SW480 (cell line): ENCODE measurements at regions not wholly inside any gene's neighbourhood (a gene's known extent, or its start where the extent isn't known, plus 50 kb on each side); places are given as distances from the start of the nearest gene placed in this dataset.

ENCODE experiments used
- DNase-seq: peaks from one replicate; pipeline ENCODE4 v3.0.0-alpha.2; 2016; ENCODE audit warnings: low spot score

DNA sequence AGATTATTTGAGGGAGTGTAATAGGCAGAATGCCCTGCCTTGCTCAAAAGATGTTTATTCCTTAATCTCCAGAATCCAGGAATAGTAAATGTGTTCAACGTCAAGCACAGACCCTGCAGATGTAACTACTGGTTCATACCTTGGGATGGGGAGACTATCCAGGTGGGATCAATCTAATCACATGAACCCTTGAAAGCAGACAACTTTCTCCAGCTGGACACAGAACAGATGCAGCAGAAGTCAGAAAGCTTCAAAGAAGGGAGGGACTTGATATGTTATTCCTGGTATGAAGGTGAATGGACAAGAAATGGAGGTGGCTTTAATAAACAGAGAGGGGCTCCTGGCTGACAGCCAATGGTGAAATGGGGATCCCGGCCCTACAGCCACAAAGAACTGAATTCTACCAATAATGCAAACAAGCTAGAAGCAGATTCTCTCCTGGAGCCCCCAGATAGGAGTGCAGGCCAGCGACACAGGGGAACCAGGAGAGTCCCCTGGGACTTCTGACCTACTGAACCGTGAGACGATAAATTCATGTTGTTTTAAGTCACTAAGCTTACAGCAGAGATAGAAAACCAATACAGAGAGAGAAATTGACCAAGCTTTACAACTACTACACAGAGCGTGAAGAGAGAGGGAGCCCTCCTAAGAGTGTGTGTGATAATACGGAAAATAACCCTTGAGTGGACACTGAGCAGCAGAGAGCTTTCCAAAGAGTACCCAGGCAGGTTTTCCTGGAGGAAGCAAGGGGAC, 133.5 kb upstream of the TMEM132C start:
- DNase-seq: no peak

DNA sequence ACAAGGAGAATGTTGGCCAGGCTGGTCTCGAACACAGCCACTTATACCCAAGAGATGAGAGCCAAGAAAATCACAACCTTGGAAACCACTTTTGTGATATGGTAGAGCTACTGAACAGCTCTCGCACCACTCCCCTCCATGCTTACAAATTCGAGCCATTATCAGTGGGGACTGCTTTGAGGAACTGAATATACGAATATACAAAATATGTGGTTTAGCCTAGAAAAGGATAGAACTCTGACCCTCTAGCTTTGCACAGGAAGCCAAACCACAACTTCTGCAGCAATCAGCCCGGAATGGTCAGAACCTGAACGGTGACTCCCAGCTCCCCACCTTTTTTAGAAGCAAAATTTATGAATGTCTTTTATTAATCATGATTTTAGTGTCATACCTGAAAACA, 129.8 kb upstream of the TMEM132C start:
- no peak for DNase-seq

DNA sequence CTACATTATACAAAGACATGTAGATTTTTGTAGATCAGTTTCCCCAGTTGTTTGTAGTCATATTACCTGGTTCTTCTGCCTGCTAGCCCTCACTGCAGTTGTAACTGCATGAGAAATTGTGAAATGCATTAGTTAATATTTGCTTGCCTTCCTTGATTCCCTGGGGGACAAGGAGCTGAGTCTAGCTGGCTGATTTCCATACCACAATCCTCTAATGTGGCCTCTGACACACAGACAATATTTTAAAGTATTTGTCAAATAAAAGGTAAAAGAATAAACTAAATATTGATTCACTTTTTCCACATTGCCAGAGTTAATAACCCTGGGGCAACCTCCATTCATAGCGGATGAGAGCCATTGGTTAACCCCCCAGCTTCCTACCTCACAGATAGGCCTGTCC, 128.8 kb upstream of the TMEM132C start:
- no peak for DNase-seq

DNA sequence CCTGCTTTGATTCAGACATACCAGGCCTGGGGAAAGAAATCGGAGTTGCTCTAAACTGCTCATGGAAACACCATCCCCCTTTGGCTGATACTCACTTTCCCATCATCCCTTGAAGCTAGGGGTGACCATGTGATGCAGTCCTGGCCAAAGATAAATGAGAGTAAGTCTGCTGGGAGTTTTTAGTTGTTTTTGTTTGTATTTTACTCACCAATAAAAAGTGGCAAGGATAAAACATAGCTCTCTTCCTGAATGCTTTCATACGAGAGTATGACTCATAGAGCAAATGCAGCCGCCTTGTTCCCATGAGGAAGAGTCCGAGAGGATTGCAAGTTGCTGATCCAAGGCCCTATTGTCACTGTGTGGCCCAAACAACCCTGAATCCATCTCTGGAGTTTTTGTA, 126.4 kb upstream of the TMEM132C start:
- DNase-seq: peak; percentile 14

DNA sequence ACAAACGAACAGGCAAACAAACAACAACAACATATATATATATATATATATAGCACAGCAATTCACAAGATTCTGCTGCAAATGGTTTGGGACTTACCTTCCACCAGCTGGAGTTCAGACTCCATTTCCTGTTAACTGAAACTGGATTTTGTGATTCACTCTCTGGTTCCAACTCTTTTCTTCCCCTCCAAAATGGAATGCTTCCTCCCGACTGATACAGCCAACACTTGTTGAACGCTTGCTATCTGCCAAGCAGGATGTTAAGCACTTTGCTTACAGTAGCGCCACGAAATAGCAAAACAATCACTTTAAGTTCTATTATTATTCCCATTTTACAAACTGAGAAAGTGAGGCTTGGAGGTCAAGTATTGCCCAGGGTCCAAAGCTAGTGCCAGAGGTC, 116.0 kb upstream of the TMEM132C start:
- DNase-seq: no peak

DNA sequence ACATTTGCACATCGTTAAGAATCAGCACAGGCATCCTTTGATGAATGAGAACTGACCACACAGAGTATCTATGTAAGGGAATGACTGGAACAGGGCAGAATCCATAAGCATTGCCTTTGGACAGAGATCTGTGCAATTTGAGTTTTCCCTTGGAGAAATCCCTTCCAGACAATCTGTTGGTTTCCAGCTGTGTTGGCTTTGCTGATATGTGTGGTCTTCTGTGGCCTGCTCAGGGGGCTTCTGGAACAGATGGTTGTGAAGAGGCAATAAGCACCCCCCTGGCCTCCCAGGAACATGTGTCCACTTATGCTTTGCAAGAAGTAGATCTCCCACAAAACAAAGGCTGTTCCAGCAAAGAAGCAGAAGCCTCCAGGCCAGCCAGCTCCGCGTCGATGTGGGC, 111.4 kb upstream of the TMEM132C start:
- no peak for DNase-seq

DNA sequence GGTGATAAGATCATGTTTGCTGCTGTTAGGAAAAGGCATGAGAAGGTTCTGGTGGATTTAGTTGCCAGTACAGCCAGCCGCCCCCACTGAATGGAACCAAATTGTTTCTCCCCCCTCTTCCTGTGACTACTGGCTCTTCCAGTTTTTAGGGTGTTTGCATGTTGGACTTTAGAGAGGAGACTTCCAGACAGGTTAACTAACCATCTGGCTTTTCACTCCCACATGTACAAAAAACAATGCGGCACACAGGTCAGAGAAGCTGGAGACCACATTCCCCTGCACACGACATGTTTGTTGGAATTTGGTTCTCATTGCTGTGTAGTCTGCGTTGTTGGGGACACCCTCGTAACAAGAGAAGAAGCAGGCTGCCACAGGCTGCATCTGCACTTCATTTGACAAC, 103.9 kb upstream of the TMEM132C start:
- no peak for DNase-seq

DNA sequence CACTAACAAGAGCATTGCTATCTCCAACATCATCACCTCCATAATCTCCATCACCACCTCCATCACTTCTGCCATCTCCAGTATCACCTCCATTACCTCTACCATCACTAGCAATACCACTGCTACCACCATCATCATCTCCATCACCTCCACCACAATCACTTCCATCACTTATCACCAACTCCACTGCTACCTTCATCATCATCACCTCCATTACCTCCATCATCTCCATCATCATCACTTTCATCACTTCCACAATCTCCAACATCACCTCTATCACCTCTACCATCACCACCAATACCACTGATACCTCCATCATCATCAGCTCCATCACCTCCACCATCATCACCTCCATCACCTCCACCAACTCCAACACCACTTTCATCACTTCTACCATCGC, 102.4 kb upstream of the TMEM132C start:
- no peak for DNase-seq

DNA sequence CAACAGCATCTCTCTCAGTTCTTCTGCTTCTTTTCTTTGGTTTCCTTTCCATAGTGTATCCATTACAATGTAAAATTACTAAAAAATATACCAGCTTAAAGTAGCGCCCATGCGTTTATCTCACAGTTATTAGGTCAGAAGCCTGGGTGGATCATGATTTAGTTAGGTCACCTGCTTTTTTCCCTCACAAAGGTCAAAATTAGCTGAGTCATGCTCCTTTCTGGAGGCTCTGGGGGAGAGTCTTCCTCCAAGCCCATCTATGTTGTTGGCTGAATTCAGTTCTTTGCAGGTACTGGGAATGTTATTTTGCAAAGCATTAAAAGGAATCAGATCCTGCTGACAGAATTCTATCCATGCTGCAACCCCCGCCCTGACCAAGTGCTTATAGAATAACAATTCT, 101.6 kb upstream of the TMEM132C start:
- no peak for DNase-seq

DNA sequence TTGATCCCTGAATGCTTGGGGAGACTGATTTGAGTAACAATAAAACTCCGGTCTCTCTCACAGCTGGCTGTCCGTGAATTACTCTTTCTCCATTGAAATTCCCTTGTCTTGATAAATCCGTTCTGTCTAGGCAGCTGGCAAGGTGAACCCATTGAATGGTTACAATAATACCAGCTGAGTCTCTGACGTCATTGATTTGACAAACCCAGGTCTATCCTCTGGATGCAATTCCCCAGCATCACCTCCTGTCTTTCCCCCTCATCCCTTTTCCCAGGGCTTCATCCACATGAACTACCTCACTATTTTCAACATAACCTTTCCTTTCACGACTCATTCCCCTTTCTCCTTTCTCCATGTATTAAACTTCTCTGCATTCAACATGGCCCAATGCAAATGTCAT, 98.7 kb upstream of the TMEM132C start:
- no peak for DNase-seq

DNA sequence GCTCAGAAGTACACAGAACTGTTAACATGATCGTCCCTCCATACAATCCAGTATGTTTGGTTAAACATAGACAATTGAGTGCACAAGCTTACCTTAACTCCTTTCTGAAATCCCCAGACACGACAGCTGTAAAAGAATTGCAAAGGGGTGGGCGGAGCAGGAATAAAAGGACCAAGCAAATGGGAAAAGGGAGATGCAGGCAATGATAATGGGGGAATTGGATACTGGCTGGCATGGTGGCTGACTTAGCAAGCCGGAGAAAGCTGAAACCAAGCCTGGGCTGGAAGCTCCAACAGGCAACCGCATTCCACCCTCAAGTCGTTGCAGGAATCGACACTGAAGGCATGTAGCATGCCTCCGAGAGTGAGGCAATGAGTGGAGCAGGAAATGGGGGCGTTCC, 96.8 kb upstream of the TMEM132C start:
- no peak for DNase-seq

DNA sequence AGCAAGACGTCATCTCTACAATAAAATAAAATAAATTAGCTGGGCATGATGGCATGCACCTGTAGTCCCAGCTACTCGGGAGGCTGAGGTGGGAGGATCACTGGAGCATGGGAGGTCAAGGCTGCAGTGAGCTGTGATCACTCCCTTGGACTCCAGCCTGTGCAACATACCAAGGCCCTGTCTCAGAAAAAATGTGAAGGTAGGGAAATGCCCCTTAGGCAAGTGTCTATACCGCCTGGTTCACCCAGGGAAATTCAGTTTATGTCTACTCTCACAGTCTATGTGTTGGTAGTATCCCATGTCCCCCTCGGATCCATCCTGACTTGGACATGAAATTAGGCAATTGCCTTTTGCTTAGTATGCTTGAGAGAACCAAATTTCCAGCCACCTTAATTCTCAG, 88.4 kb upstream of the TMEM132C start:
- DNase-seq: no peak

DNA sequence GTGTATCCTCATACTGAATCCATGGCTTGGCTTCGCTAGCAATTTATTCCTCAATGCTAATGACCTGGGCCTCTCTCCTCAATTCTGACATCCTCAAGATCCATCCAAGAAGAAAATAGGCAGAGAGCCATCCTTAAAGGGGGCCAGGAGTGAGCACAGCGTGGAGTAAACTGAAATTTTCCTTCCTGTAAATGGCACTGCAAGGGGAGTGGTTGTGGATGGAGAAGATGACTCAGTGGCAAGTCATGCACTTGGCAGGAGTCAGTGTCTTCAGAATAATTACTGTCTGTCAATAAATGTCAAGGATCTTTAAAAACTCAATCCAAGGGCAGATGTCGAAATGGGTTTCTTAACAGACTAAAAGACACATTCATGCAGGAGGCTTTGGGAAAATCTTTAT, 88.0 kb upstream of the TMEM132C start:
- no peak for DNase-seq

DNA sequence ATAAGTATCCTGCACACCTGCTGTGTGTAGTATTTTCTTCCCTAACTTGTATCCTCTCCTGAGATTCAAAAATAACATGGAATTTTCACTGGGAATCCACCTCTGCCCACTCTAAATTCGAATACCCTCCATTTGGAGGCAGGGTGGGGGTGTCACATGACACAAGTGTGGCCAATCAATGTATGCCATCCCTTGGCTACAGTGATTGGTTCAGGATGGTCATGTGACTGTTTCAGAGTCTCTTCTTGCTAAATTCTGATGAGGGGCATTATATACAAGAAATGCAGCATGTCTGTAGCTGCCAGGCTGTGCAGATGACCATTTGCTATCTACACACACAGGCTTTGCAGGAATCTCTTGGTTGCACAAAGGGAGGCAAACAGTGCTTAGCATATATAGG, 86.8 kb upstream of the TMEM132C start:
- DNase-seq: no peak

DNA sequence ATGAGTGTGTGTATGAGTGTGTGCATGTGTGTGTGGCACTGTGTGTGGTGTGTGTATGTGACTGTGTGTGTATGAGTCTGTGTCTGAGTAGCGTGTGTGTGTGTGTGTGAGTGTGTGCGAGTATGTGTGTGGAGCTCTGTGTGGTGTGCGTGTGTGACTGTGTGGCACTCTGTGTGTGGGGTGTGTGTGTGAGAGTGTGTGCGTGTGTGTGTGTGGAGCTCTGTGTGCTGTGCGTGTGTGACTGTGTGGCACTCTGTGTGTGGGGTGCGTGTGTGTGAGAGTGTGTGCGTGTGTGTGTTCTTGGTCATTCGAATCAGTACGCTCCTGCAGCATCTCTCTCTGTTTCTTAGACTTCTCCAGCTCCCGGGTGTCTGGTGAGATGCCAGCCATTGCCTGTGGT, 76.9 kb upstream of the TMEM132C start:
- DNase-seq: no peak

DNA sequence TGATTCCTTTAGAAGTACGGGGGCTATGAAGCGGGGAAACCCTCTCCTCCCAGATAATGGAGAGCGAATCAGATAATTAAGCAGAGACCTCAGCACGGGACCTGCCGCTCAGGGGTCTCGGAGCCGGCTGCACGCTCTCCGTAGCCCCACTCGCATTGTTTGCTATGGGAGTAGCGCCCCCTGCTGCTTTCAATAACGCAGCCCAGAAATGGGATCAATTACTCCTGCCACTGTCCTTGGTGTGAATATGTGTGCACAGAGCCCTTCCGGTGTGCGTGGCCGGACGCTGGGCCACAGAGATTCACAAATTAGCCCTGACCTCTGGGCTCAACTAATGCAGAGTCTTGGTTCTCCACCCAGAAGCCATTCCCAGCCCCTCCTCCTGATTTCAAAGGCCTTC, 76.4 kb upstream of the TMEM132C start:
- DNase-seq: no peak

DNA sequence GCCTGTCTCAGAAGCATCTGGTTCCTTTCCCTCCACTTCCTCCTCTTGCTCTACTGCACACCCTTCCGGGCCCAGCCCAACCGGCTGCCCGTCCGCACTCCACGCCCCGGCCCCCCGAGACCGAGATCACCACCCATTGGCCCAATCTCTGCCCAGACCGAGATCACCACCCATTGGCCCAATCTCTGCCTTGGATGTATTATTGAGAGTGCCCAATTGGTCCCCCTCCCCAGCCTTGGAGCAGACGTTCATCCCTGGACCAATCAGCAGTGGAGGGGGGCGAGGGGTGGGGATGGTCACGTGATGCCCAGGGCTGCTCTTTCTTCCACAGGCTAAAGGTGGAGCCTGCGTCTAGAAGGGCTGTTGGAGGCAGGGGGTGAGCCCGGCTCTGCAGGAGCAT, 75.6 kb upstream of the TMEM132C start:
- no peak for DNase-seq

DNA sequence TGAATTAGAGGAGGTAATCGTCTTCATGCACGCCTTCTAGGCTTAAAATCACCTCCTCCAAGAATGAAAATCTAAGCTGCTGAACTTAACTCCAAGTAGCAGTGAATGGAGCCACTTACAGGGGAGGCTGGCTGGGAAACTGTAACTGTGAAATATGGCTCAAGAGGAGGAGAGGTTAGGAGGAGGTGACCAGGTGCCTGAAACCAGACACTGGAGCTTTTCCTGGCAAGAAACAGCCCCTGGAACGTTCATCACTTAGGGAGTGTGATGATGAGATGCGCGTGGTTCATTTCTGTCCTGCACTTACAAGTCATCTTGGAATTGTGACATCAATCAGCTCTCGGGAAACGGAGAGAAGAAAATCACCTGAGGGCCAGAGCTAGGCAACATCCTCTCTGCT, 62.3 kb upstream of the TMEM132C start:
- DNase-seq: no peak

DNA sequence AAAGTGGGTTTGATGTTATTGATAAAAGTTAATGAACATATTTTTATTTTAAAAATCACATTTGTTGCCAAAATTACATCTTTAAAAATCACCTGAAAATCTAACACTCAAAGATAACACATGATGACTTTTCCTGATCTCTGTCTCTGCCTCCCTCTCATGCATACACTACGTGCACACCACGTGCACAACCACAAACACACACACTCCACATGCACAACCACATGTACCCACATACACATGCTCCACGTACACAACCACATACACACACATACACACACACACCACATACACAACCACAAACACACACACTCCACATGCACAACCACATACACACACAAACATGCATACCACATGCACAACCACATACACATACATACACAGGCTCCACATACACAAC, 61.8 kb upstream of the TMEM132C start:
- DNase-seq: no peak

DNA sequence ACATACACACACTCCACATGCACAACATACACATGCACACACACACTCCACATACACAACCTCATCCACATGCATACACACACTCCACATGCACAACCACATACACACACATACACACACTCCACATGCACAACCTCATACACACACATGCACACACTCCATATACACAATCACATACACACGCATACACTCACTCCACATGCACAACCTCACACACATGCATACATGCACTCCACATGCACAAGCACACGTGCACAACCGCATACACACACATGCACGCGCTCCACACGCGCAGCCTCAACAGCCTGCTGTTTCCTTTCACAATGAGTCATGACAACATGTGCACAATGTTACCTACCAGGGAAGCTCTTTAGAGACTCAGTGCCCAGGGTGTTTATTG, 61.2 kb upstream of the TMEM132C start:
- DNase-seq: no peak
